ENCODE measurements at regions not wholly inside any gene's neighbourhood (a gene's known extent, or its start where the extent isn't known, plus 50 kb on each side); places are given as distances from the start of the nearest gene placed in this dataset.

GRCh38 chr12:114967151-114967550 lies 283.2 kb upstream of the TBX3 start:
- TF ChIP-seq POLR2A (IDR thresholded peaks at IDR 0.05) (no peak), CTCF (IDR thresholded peaks at IDR 0.05) (no peak)

All from lower leg skin (tissue), 3 donors.